IPS-NIHi7 (cell line): ENCODE measurements at regions not wholly inside any gene's neighbourhood (a gene's known extent, or its start where the extent isn't known, plus 50 kb on each side); places are given as distances from the start of the nearest gene placed in this dataset.

Experiments used
- DNase-seq: peaks from one replicate; pipeline ENCODE4 v3.0.0; 2012; ENCODE audit warnings: mixed read lengths; ENCODE audit errors: extremely low spot score

DNA sequence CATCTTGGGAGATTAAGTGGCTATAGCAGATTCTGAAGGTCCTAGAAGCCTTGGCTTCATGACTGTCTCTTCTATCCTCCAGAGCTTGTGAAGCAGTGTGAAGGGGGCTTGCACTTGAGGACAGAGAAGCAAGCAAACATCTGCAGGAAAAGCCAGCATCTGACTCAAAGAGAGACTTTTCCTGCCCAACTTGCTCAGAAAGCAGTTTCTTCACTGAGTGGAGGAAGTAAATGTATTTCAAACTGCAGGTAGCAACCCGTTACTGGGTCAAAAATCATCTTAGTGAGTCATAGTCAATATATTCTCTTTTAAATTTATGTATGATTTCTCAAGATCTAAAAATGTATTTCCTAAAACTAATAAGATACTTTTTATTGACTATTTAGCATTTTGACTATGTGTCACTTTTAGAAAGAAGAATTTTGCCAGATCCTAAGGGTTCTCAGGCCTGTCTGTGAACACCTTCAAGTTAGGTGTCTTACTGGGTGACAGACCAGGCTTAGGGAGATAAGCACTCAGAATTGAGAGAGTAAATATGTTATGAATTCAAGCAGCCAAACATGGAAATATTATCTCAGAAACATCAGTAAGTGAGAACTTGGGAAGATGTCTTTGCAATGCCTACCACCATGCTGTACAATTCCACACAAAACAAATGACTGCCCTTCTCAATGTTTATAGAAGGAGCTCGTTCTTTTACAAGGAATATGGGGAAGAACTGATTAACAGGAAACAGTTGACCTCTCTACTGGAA is 72.6 kb upstream of the DMAC1 start:
- DNase-seq: no peak

- no peak for DNase-seq
Measured at GRCh38 chr9:7869340-7869739, 69.8 kb upstream of the DMAC1 start.

DNA sequence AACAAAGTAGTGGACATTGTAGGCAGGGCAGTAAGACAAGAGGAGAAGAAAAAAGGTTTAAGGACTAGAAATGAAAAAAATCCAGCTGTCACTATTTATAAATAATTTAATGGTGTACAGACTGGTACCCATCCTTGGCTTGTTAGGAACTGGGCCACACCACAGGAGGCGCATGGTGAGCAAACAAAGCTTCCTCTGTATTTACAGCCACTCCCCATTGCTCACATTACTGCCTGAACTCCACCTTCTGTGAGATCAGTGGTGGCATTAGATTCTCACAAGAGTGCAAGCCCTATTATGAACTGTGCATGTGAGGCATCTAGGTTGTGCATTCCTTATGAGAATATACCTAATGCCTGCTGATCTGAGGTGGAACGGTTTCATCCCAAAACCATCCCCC is 62.6 kb upstream of the DMAC1 start:
- DNase-seq: no peak

DNA sequence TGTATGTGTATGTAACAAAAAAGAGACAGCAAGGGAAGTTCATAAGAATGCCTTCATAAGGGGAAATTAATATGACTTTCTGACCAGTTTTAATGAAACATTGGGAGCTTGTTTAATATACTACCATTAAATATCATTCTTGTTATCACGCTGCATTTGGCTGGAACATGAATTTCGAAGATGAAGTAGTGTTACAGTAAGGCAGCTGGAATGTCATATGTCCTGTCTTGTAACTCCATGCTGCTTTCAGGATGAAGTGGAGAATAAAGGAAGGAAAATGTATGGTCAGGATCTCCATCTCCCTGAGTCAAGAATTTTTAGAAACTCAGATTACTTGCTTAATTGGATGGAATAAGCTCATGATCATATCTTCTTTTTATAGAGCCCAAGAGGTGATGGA is 61.5 kb upstream of the DMAC1 start:
- no peak for DNase-seq

- no peak for DNase-seq
Measured at GRCh38 chr9:7860335-7860709, 60.7 kb upstream of the DMAC1 start.

DNA sequence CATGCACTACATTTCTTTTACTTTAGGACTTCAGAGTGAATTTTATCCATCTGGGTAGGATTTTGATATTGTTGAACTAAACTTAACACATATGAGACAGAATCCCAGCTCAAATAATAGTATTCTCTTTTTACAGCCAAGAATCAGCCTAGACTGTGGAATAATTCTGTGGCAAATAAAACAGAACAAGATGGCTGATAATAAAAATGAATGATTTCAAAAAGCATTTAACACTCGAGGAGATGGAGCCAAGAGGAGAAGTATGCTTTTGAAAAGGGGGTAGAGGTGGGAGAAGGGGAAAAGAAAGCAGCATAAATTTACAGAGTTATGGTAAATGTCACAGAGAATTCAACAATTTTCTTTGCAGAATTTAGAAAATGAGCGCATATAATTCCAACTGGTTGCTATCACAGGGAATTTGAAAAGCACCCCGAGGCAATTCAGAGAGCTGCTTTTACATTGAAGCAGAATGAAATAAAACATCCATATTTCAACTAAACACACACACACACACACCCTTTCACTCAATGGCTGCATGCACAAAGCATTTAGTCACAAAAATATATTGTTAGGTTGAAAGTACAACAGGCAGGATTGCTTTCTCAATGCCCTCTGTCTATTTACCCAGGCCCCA is 60.2 kb upstream of the DMAC1 start:
- no peak for DNase-seq

DNA sequence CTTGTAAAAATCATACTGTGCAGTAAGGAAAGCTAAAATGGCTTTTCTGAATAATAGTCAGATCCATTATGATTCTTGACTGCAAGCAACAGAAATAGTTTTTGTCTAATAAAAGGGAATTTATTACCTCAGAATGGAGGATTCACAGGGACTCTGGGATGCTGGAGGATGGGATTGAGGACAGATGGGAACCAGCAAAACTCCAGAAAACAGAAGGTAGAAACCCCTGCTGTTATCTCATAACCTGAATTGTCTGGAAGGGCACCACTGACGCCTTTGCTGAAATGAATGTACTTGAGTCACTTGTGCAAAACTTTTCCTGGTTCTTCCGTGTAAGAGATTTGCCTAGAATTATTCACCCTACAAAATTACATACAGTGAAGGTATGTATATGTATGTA is 58.6 kb upstream of the DMAC1 start:
- DNase-seq: no peak

DNA sequence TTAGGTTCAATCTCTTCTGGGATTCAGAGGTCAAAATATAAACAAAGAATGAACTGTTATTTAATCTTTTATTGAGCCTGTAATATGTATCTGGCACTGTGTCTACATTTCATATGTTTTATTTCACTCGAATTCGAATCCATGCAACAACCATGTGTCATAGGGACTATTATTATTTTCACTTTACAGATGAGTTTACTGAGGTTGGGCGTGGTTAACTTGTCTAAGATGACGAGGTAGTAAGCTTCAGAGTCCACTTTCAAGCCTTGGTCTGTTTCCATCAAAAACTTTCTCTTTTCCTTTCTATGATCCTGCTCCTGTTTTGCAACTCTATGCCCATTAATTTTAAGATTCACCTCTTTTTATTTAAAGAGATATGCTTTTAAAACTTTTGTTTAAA is 55.2 kb upstream of the DMAC1 start:
- DNase-seq: no peak
